SIG-M5 treated with dmso at 0.1 percent for 504 hours (cell line): ENCODE measurements at regions not wholly inside any gene's neighbourhood (a gene's known extent, or its start where the extent isn't known, plus 50 kb on each side); places are given as distances from the start of the nearest gene placed in this dataset.

Experiments used
- DNase-seq: peaks from one replicate; lab custom pipeline; 2025; ENCODE audit not compliant: unreplicated experiment; lab: John Stamatoyannopoulos, UW

DNA sequence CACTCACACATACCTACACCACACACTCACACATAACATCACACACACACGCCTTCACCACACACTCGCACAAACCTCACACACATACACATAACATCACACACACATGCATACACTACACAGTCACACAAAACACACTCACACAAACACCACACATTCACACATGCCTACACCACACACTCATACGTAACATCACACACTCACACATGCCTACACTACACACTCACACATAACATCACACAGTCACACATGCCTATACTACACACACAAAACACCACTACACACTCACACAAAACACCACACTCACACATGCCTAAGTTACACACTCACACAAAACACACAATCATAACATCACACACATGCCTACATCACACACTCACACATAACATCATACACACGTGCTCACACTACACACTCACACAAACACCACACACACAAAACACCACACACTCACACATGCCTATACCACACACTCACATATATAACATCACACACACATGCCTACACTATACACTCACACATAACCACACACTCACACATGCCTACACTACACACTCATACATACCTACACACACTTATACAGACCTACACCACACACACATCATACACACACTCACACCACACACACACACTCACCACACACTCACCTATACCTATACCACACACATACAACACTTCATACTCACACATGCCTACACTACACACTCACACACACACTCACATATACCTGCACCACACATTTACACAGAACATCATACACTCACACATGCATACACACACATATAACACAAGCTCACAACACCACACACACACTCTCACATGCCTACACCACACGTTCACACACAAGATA, 383.5 kb downstream of the C6orf118 start:
- DNase-seq, result no peak

DNA sequence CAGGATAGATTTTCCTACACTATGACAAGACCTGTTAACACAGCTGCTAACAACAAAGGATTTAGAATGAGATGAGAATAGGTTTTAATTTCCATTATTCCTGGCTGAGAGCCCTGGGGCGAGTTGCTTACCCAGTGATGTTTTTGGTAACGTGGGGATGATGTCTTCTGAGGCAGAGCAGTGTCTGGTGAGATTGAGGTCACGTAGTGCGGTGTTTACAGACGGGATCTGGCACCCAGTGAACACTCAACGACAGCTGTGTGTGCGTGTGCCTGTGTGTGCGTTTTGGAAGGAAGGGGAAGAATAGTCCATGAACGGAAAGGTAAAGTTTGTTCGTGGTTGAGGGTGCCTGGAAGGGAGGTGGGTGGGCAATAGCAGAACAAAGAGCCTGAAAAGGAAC, 384.7 kb downstream of the C6orf118 start:
- no peak for DNase-seq

- no peak for DNase-seq
These were observed 392.2 kb downstream of the C6orf118 start for GRCh38 chr6:164917211-164917610.

- DNase-seq, result no peak
These were observed 393.3 kb downstream of the C6orf118 start for GRCh38 chr6:164916087-164916486.

- no peak for DNase-seq
These were observed 397.4 kb downstream of the C6orf118 start for GRCh38 chr6:164911873-164912580.

DNA sequence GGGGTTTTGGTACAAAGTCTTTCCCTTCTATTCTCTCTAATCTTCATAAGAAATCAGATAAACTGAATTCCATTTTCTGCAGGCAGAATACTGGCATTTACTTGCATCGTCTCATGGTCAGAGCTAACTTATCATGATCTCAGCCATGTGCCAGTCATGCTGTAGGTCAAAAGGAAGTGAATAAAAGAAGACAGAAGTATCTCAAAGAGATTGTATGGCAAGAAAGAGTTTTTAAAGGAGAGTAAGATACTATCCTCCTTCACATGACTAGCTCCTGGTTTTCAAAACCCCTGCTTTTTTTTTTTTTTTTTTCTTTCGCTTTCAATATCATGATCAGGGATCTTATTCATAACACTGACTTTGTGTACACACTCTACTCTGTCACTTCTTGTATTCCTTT, 398.3 kb downstream of the C6orf118 start:
- DNase-seq, result no peak

GRCh38 chr6:164906766-164907165, 402.6 kb downstream of the C6orf118 start:
- DNase-seq, result no peak

- no peak for DNase-seq
These were observed 404.1 kb downstream of the C6orf118 start for GRCh38 chr6:164905311-164905710.

- DNase-seq, result no peak
These were observed 411.0 kb downstream of the C6orf118 start for GRCh38 chr6:164898412-164898811.

- DNase-seq, result no peak
These were observed 411.7 kb downstream of the C6orf118 start for GRCh38 chr6:164897523-164898235.

DNA sequence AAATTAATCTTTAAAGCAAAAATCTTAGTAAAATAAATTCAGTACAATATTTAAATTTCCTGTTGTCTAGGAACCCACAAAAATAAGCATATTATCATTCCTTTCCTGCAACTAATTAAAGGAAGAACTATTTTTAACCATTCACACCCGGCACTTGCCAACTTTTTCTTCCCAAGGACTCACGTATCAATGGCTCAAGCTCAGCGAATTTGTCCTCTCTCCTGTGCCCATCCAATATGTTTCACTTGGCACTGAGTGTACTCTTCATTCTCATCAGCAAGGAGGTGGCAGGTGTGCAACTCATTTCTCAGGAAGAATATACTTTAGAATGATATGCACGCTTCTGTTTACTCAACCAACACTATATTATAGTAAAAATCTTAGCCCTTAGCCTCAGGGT, 419.4 kb downstream of the C6orf118 start:
- DNase-seq, result no peak

GRCh38 chr6:164887660-164888059, 421.7 kb downstream of the C6orf118 start:
- DNase-seq, result no peak

DNA sequence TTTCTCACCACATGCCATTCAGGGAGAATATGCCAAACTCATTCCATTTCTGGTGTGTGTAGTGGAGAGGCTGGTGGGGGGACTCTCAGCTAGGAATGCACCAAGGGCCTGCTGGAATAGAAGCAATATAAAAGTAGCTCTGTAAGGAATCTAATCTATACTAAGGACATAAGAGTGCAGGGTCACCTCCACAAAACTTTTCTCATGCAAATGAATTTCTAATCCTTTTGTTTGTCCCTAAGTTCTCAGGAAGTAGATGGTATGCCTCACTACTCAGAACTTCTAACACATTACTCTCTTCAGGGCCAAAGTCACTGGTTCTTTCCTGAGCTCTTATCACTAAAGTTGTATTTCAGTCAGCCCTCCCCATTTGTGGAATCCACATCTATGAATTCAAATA, 427.2 kb downstream of the C6orf118 start:
- no peak for DNase-seq

- DNase-seq, result no peak
These were observed 437.6 kb downstream of the C6orf118 start for GRCh38 chr6:164871783-164872182.

DNA sequence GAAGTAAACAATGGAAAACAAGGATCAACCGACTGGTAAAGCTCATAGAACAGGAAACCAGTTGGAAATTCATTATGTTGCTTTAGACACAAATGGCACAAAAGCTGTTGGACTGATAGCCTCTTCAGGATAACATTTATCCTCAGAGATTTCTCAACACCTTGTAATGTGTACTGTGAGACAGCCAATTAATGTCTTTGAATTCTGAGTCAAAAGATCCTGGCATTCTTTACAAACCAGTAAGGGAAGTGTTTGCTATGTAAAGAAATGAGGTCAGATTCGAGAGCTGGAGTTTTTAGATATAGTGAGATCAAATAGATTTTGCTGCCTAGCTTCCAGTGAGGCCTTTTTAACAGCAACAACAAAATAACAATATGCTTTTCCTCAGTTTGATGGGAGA, 439.2 kb downstream of the C6orf118 start:
- DNase-seq, result no peak

DNA sequence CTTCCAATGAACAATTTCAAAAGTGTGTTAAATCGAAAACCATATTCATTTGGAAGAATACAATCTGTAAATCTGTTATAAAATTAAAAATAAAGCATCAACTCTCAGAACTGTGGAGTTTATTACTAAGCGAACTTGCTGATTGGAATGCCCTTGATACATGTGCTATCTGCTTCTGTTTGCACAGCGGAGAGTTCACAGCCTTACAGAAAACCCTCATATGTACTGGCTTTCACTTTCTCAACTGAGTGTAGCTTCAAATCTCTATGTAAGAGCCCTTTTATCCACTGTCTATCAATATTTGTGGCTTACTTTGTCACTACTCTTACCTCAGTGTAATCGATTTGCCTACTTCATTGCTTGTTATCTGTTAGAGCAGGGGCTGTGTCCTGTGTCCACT, 447.4 kb downstream of the C6orf118 start:
- DNase-seq, result no peak

DNA sequence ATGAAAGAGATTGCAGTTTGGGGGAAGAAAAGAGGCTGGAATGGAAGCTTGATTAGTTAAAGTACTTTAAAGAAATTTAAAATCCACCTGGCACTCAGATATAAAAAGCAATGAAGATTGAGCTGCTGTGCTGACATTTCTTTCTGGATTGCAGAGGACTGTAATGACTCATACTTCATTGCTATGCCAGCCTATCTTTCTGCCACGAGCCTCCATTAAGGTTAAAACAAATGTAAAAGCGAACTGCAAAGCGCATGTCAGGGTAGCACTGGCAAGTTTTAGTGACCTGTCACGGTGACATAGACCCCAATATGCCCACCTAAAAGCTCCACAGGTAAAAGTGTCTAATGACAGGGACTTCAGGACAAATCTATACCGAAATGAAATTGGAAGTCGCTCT, 449.6 kb downstream of the C6orf118 start:
- DNase-seq, result no peak

DNA sequence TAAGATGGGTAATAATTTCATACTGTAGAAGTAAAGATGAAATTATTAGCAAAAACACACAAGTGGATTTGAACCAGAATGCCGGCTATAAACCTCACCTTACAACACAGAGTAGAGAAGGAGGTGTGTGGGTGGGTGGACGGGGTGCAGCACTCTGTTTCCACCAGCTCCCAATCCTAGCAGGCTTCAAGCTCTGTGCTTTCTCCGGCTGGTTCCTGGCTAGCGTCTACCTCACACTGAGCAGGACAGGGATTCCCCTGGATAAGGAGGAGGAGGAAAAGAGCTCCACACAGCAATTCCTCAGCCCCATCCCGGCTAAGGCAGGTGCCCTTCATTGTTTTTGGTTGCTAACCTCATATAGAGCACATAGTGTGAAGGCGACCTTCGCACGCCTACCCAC, 453.3 kb downstream of the C6orf118 start:
- no peak for DNase-seq

GRCh38 chr6:164855281-164855680, 454.1 kb downstream of the C6orf118 start:
- no peak for DNase-seq

- DNase-seq, result no peak
These were observed 454.9 kb downstream of the C6orf118 start for GRCh38 chr6:164854526-164854925.

DNA sequence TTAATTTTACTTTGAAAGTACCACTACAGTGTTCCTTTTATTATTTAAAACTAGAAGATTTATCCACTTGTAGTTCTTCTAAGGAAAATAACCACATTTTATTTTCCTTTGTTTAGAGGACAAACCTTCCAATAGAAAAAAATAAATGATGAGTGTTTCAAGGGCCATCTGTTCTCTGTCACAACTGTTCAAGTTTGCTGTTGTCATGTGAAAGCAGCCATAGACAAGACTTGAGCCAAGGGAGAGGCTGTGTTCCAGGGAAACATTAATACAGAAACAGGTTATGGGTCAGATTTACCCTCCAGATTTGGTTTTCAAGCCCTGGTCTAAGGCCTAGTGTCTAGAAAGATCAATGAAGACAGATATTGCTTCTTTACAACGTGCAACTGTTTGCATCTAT, 463.6 kb downstream of the C6orf118 start:
- no peak for DNase-seq

- no peak for DNase-seq
These were observed 467.3 kb downstream of the C6orf118 start for GRCh38 chr6:164842085-164842484.
